ENCODE measurements at regions not wholly inside any gene's neighbourhood (a gene's known extent, or its start where the extent isn't known, plus 50 kb on each side); places are given as distances from the start of the nearest gene placed in this dataset.

DNA sequence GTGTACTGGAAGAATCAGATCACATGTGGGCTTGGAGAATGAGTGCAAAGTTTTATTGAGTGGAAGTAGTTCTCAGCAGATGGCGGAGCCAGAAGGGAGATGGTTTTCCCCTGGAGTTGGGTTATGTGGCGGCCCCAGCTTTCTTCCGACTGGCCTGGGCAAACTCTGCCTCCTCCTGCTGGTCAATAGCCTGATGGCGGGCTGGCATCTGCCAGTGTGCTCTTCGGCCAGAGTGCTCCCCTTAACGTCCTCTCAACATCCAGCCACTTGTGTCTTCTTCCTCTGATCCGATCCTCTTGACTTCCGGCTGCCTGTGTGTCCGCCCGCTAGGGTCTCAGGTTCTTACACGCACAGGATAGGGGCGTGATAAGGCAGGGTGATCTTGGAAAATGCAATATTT, 741.3 kb downstream of the RNF144A start:
- CTCF ChIA-PET (ENCODE audit: low intra/inter-chr PET ratio): no interaction called here

More for the DNA sequence above, 741.3 kb downstream of the RNF144A start:
- no peak overlapping the region for H3K4me2 ChIP-seq (ENCODE audit: insufficient read depth, low read length)
- no peaks in the 10 kb centered on the region for H3K4me1 ChIP-seq (replicated peaks in 1 of 2; ENCODE audit: control insufficient read depth in 2 of 2, insufficient read depth in 2 of 2, low read length in 2 of 2)
- no peaks in the 10 kb centered on the region for H3K9me3 ChIP-seq (replicated peaks; ENCODE audit: control insufficient read depth, insufficient read depth, low read depth, low read length)
- H3K27me3 ChIP-seq (ENCODE audit: control insufficient read depth in 2 of 2, insufficient read depth in 2 of 2, low read length in 2 of 2): no peaks in the 10 kb centered on the region
- no peaks in the 10 kb centered on the region for H3K36me3 ChIP-seq (ENCODE audit: control insufficient read depth, insufficient read depth, low read length)
- H3K27ac ChIP-seq (ENCODE audit: extremely low read depth, low read depth, low read length): no peak overlapping the region
- WGBS (ENCODE audit: insufficient coverage, low coverage, missing lambda C conversion rate): 0% methylated on average over 9 of the region's 12 CpGs
- in situ Hi-C loops (cut with MboI): no loop called here
- TF ChIP-seq FOXJ2 (tag; IDR thresholded peaks at IDR 0.05) (no peak), GTF3C2 (IDR thresholded peaks at IDR 0.05; ENCODE audit: borderline replicate concordance, extremely low read depth, insufficient read length) (no peak)
- ATAC-seq (no peak), DNase-seq (ENCODE audit: extremely low read depth in 1 of 4, low spot score in 3 of 4) (no peak), FAIRE-seq (no peak)
- H2AFZ ChIP-seq (ENCODE audit: low read depth, low read length): no peak overlapping the region
- no peak overlapping the region for H3K9ac ChIP-seq (ENCODE audit: insufficient read depth in 1 of 2, low read depth in 2 of 2, low read length in 2 of 2)
- no peaks in the 10 kb centered on the region for H3K79me2 ChIP-seq (ENCODE audit: control insufficient read depth, insufficient read depth, low read length)
- H3K4me3 ChIP-seq: no peak overlapping the region
- no peaks in the 10 kb centered on the region for H3K9me1 ChIP-seq (ENCODE audit: control insufficient read depth, insufficient read depth, low read length)
- intact Hi-C loops (cut with micrococcal nuclease): no loop called here
- no TSS peak for BruUV-seq (replicated peaks)
- POLR2A ChIA-PET: interaction anchor here (0.7 kb wide), 1 partner anchor 13 kb away, joined by 3 read pairs; no protein-coding TSS in a partner anchor
- H4K20me1 ChIP-seq (replicated peaks; ENCODE audit: control insufficient read depth, insufficient read depth, low read length): no peaks in the 10 kb centered on the region

Data from K562 (cell line).